Upper lobe of left lung (tissue), 4 donors: ENCODE measurements at regions not wholly inside any gene's neighbourhood (a gene's known extent, or its start where the extent isn't known, plus 50 kb on each side); places are given as distances from the start of the nearest gene placed in this dataset.
"Not testable (repeated sequence)": the region's sequence is repeated elsewhere in the genome, so short reads cannot be mapped to it uniquely, and the experiment has no call there.

Experiments
- CTCF ChIP-seq, 6 experiments: fragments of 450-650 bp in 4 of 6; fragments of 200-600 bp in 2 of 6; sonication (generic) in 2 of 6; IDR thresholded peaks; one replicate each; pipeline ENCODE4 v1.5.1; 2016 to 2019; ENCODE audit warnings: antibody characterized with exemption in 6 of 6
- EP300 ChIP-seq, 4 donors: sonication (generic); formaldehyde crosslinking; IDR thresholded peaks; one replicate each; pipeline ENCODE4 v1.5.1; 2017; ENCODE audit warnings: antibody characterized with exemption in 4 of 4, control low read depth in 2 of 4
- POLR2A ChIP-seq, 4 donors: fragments of 450-650 bp; IDR thresholded peaks; one replicate each; pipeline ENCODE4 v1.5.1; 2016 to 2017; ENCODE audit warnings: antibody characterized with exemption in 4 of 4, mild to moderate bottlenecking in 2 of 4
- POLR2AphosphoS5 ChIP-seq, 2 donors: sonication (generic); formaldehyde crosslinking; IDR thresholded peaks; one replicate each; pipeline ENCODE4 v1.5.1; 2017; ENCODE audit warnings: antibody characterized with exemption in 2 of 2

DNA sequence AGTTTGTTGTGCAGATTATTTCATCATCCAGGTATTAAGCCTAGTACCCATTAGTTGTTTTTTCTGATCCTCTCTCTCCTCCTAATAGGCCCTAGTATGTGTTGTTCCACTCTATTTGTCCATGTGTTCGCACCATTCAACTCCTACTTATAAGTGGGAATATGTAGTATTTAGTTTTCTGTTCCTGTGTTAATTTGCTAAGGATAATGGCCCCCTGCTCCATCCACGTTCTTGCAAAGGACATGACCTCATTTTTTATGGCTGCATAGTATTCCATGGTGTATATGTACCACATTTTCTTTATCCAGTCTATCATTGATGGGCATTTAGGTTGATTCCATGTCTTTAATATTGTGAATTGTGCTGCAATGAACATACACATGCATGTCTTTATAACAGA, 107.8 kb downstream of the ZNF429 start:
- not testable (repeated sequence) for TF ChIP-seq CTCF, POLR2A, POLR2AphosphoS5, EP300 (IDR thresholded peaks at IDR 0.05)
